Stimulated activated naive CD4-positive, alpha-beta T cell treated with Interleukin-2 at 50 U/mL for 16 hours (primary cell): ENCODE measurements at regions not wholly inside any gene's neighbourhood (a gene's known extent, or its start where the extent isn't known, plus 50 kb on each side); places are given as distances from the start of the nearest gene placed in this dataset.
"Not testable (repeated sequence)": the region's sequence is repeated elsewhere in the genome, so short reads cannot be mapped to it uniquely, and the experiment has no call there.

Experiments used
- DNase-seq: peaks from one replicate; lab custom pipeline; 2025; lab: John Stamatoyannopoulos, UW

DNA sequence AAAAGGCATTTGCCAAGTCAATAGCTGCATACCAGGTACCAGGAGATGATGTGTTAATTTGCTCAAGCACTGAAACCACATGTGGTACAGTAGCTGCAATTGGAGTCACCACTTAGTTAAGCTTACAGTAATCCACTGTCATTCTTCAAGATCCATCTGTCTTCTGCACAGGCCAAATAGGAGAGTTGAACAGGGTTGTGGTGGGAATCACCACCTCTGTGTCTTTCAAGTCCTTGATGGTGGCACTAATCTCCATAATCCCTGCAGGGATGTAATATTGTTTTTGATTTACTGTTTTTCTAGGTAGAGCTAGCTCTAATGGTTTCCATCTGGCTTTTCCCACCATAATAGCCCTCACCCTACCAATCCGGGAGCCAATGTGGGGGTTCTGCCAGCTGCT lies 91.9 kb downstream of the FCRL5 start:
- DNase-seq, result no peak

DNA sequence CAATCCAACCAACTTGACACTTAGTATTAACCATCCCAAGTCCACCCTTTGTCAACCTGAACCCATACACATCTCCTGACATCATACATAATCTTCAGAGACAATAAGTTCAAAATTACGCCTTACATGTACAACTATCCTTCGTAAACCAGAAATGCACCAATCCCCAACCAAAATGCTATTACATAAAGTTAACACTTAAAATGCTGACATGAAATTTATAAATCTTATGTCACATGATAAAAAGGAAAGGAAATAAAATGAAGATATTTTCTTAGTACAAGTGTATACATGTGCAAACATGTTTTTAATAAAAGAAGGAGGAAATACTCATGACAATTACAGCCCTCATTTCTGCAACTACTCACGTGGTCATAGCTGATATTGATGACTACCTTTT lies 95.0 kb downstream of the FCRL5 start:
- no peak for DNase-seq

- DNase-seq, result no peak
Observed at GRCh38 chr1:157455318-157455717, 97.0 kb downstream of the FCRL5 start.

- no peak for DNase-seq
Observed at GRCh38 chr1:157450106-157450505, 102.2 kb downstream of the FCRL5 start.

DNA sequence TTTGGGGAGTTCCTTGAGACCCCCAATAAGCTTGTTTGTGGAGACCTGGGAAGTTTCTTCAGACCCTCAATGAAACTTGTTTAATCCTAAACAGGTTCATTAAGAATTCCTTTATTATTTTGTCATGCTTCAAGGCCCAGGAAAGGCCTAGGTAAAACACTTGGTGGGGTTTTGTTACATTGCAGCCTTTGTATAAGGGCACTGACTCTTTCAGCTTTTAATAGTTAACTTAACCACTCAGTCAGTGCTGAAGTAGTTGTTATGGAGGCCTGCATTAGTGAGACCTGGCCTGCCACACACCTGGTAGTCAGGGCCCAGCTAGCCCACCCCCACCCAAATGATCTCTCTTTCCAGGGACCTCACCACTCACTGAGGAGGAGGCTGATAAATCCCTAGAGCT lies 103.7 kb downstream of the FCRL5 start:
- DNase-seq, result no peak

DNA sequence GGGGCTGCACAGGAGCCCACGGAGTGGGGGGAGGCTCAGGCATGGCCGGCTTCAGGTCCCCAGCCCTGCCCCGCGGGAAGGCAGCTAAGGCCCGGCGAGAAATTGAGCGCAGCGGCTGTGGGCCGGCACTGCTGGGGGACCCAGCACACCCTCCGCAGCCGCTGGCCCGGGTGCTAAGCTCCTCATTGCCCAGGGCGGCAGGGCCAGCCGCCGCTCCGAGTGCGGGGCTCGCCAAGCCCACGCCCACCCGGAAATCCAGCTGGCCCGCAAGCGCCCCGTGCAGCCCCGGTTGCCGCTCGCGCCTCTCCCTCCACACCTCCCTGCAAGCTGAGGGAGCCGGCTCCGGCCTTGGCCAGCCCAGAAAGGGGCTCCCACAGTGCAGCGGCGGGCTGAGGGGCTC lies 106.0 kb downstream of the FCRL5 start:
- DNase-seq, result not testable (repeated sequence)

DNA sequence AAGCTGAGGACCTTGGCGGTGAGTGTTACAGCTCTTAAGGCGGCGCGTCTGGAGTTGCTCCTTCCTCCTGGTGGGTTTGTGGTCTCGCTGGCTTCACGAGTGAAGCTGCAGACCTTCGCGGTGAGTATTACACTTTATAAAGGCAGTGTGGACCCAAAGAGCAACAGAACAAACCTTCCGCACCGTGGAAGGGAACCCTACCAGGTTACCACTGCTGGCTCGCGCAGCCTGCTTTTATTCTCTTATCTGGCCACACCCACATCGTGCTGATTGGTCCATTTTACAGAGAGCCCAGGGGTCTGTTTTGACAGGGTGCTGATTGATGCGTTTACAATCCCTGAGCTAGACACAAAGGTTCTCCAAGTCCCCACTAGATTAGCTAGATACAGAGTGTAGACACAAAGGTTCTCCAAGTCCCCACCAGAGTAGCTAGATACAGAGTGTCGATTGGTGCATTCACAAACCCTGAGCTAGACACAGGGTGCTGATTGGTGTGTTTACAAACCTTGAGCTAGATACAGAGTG lies 106.6 kb downstream of the FCRL5 start:
- not testable (repeated sequence) for DNase-seq

DNA sequence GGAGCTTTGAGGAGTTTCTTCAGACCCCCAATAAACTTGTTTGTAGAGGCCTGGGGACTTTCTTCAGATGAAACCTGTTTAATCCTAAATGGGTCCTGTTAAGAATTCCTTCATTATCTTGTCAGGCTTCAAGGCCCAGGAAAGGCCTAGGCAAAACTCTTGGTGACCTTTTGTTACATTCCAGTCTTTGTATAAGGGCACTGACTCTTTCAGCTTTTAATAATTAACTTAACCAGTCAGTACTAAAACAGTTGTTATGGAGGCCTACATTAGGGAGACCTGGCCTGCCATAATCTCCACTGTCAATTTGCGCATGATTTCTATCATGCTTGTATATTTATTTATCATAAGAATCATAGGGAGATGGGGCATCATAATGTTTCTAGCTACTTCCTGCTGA lies 110.2 kb downstream of the FCRL5 start:
- no peak for DNase-seq

DNA sequence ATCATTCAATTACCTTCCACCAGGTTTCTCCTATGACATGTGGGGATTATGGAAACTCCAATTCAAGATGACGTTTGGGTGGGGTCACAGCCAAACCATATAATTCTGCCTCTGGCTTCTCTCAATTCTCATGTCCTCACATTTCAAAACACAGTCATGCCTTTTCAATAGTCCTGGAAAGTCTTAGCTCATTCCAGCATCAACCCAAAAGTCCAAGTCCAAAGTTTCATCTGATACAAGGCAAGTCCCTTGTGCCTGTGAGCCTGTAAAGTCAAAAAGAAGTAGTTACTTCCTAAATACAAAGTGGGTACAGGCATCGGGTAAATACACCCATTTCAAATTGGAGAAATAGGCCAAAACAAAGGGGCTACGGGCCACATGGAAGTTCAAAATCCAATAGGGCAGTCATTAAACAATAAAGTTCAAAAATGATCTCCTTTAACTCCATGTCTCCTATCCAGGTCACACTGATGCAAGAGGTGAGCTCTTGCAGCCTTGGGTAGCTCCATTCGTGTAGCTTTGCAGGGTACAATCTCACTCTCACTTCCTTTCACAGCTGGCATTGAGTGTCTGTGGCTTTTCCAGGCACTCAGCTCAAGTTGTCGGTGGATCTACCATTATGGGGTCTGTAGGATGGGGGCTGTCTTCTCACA lies 112.9 kb downstream of the FCRL5 start:
- DNase-seq, result no peak

DNA sequence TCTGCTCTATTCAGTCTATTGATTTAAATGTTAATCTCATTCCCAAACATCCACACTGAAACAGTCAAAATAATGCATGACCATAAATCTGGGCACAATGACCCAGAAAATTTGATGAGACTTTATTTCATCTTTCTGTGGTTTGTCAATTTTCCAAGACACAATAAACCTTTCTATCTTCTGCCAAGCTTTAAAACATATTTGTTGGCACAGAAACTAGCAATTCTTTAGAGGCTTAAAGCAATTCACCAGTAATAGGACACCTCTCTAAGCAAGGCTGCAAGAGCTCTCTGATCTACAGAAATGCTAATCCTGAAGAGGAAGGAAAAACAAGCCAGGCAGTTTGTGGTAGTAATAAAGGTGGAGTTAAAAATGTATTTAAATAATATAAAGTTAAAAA lies 113.7 kb downstream of the FCRL5 start:
- DNase-seq, result no peak

DNA sequence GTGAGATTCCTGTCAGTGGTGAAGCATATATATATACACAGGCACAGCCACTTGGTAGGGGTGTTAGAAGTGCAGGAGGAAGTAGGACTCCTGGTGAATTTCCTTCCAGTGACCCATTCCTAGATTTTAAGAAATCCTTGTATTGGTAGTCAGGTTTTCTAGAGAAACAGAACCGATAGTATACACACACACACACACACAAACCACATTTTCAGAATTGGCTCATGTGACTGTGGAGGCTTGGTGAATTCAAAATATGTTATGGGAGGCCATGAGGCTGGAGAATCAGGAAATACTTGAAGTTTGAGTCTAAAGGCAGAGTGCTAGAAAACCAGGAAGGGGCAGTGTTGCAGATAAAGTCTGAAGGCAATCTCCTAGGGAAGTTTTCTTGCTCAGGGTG lies 114.2 kb downstream of the FCRL5 start:
- DNase-seq, result no peak

GRCh38 chr1:157437296-157437695 lies 115.0 kb downstream of the FCRL5 start:
- no peak for DNase-seq

DNA sequence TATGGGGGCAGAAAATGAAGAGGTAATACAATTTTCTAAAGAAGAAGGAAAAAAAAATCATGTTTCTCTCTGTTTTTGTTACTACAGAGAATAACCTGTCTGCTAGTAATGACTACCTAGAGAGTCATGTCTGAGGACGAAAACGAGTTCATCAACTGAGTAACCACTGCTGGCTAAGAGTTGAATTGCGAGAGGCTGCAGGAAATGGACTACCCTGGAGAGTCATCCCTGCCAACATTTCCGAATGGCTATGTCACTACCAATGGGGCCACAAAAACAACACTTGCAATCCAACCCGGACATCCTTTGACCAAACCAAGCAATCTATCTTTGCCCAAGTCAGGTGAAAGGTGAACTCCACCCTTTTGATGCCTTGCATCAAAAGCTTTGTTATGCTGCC lies 120.6 kb downstream of the FCRL5 start:
- no peak for DNase-seq

DNA sequence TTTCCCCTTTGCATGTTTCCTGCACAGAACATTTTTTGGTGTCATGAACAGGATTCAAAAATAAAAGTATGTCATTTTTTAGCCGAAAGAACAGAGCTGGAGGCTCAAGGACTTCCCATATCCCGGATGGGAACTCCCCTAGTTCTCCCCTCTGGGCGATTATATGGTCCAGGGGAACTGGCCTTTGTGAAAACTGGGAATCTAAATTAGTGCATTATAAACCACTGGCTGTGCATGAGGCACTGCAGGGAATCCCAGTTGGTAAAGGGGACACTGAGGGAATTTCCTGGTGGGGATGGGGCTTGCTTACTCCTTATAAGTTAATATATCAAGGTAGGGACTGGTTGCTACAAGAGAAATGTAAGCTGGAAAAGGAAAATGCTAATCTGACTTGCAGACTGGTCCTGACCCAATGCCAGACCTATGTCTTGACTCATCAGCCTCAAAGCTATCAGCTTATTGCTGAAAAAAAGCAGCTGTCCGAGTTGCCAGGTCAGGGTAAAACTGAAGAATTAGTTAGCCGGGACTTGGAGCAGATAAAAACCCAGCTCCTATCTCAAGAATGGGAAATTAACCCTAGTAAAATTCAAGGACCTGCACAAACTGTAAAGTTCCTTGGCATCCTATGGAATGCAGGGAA lies 122.6 kb downstream of the FCRL5 start:
- no peak for DNase-seq

DNA sequence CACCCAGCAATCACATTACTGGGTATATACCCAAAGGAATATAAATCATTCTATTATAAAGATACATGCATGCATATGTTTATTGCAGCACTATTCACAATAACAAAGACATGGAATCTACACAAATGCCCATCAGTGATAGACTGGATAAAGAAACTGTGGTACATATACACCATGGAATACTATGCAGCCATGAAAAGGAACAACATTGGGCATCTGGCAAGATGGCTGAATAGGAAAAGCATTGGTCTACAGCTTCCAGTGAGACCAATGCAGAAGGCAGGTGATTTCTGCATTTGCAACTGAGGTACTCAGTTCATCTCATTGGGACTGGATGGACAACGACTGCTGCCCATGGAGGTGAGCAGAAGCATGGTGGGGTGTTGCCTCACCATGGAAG lies 128.6 kb downstream of the FCRL5 start:
- DNase-seq, result not testable (repeated sequence)

GRCh38 chr1:157419845-157420542 lies 132.3 kb downstream of the FCRL5 start:
- DNase-seq, result no peak

DNA sequence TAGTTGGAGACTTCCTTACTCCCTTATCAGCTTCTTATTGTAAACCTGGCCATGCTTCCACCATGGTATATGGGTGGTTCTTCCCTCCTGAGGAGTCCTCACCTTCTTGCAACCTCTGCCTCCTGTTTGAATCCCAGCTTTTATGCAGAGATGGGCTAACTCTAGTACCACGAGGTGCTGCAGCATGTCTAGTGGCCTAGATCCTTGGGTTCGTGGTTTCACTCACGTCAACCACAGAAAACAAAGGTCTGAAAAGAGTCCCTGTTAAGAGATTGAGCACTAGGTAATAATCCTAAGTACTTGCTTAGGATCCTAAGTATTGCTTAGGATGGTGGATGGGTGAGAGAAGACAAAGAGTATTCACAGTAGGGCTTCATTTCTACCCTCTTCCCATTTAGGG lies 133.7 kb downstream of the FCRL5 start:
- no peak for DNase-seq

DNA sequence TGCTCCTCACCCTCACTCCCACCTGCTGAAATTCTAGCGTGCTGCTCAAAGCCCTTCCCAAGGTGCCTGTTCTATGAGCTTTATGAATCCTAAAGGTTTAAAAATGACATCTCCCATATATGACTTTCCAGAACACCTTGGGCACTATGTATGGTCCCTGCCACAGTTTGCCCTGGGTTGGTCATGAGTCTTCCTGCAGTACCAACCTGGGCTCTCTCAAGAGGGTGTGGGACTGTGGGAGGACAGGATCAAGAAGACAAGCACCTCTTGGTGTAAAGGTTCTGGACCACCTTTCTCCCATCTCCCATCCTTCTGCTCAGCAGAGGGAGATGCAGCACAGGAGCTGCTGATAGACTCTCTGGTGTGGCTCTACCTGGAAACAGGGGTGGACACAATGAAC lies 134.1 kb downstream of the FCRL5 start:
- no peak for DNase-seq

- no peak for DNase-seq
Observed at GRCh38 chr1:157415661-157416060, 136.7 kb downstream of the FCRL5 start.

DNA sequence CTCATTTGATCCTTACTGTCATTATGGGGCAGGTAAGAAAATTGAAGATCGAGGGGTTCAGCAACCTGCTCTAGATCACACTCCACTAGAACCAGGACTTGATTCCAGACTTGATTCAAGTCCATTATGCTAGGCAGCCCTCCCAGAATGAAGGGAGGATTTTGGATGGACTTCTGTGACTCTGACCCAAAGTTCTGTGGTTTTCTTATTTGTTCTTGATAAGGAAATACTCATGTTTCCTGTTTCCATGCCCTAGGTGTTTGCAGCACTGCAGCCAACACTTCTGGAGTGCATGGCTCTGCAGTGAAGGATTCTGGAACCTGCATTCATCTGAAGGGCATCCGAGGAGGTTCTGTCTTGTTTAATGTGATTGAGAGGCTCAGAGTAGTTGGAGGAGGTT lies 140.0 kb downstream of the FCRL5 start:
- DNase-seq, result no peak

GRCh38 chr1:157411769-157412168 lies 140.5 kb downstream of the FCRL5 start:
- no peak for DNase-seq

- no peak for DNase-seq
Observed at GRCh38 chr1:157411064-157411463, 141.3 kb downstream of the FCRL5 start.

- no peak for DNase-seq
Observed at GRCh38 chr1:157410457-157410856, 141.9 kb downstream of the FCRL5 start.
